WTC11 (cell line): ENCODE measurements at regions not wholly inside any gene's neighbourhood (a gene's known extent, or its start where the extent isn't known, plus 50 kb on each side); places are given as distances from the start of the nearest gene placed in this dataset.

Experiments used
- ATAC-seq: fragments of 200-7000 bp; cut with Tn5 transposase; 2 replicates; pipeline ENCODE4 v1.10.0; 2021; ENCODE audit warnings: mild to moderate bottlenecking, moderate library complexity
- CTCF ChIA-PET: fragments of 300-600 bp; sonication (Branson Sonifier 250); formaldehyde crosslinking; loops from one replicate; lab custom pipeline; 2021; ENCODE audit warnings: antibody characterized with exemption; lab: Charles Lee
- POLR2A ChIA-PET: fragments of 350-600 bp; sonication (Branson Sonifier 250); formaldehyde crosslinking; loops from one replicate; lab custom pipeline; 2021; ENCODE audit warnings: antibody characterized with exemption; lab: Charles Lee
- DNase-seq: peaks from one replicate; pipeline ENCODE4 v3.0.0; 2021; ENCODE audit warnings: low spot score
- H3K27ac Mint-ChIP-seq: 2 replicates; pipeline ENCODE4 v1.8.0; 2021; ENCODE audit warnings: mixed read lengths
- H3K27me3 Mint-ChIP-seq: 2 replicates; pipeline ENCODE4 v1.8.0; 2021; ENCODE audit warnings: low read depth, mild to moderate bottlenecking, moderate library complexity, mixed read lengths
- H3K36me3 Mint-ChIP-seq: 2 replicates; pipeline ENCODE4 v1.8.0; 2021; ENCODE audit warnings: mixed read lengths
- H3K4me1 Mint-ChIP-seq: 2 replicates; pipeline ENCODE4 v1.8.0; 2022; ENCODE audit warnings: mixed read lengths
- H3K4me3 Mint-ChIP-seq: 2 replicates; pipeline ENCODE4 v1.8.0; 2021; ENCODE audit warnings: mild to moderate bottlenecking, moderate library complexity, mixed read lengths
- H3K9me3 Mint-ChIP-seq: 2 replicates; pipeline ENCODE4 v1.8.0; 2021; ENCODE audit warnings: mixed read lengths
- CREM ChIP-seq: sonication (generic); formaldehyde crosslinking; IDR thresholded peaks from 2 replicates; pipeline ENCODE4 v1.8.1; 2022; ENCODE audit warnings: mild to moderate bottlenecking, missing genetic modification reagents, moderate library complexity
- ESRRA ChIP-seq: sonication (generic); formaldehyde crosslinking; IDR thresholded peaks from 2 replicates; pipeline ENCODE4 v1.8.1; 2022; ENCODE audit warnings: mild to moderate bottlenecking, missing genetic modification reagents, borderline replicate concordance
- FOXP1 ChIP-seq: sonication (generic); formaldehyde crosslinking; IDR thresholded peaks from 2 replicates; pipeline ENCODE4 v1.8.0; 2022; ENCODE audit warnings: missing genetic modification reagents, mild to moderate bottlenecking, moderate library complexity, borderline replicate concordance
- HMGXB4 ChIP-seq: sonication (generic); formaldehyde crosslinking; IDR thresholded peaks from 2 replicates; pipeline ENCODE4 v1.8.1; 2023; ENCODE audit warnings: mild to moderate bottlenecking, moderate library complexity, missing genetic modification reagents
- IRF1 ChIP-seq: sonication (generic); formaldehyde crosslinking; IDR thresholded peaks from 2 replicates; pipeline ENCODE4 v1.8.0; 2023; ENCODE audit warnings: missing genetic modification reagents
- KAT7 ChIP-seq: sonication (generic); formaldehyde crosslinking; IDR thresholded peaks from 2 replicates; pipeline ENCODE4 v1.8.1; 2023; ENCODE audit warnings: missing genetic modification reagents, mild to moderate bottlenecking, borderline replicate concordance
- MYBL2 ChIP-seq: sonication (generic); formaldehyde crosslinking; IDR thresholded peaks from 2 replicates; pipeline ENCODE4 v1.8.1; 2023; ENCODE audit warnings: mild to moderate bottlenecking, moderate library complexity, missing genetic modification reagents
- NFATC4 ChIP-seq: fragments of 250-450 bp; sonication (Bioruptor Pico); IDR thresholded peaks from 2 replicates; pipeline ENCODE4 v1.9.0; 2021; ENCODE audit warnings: mild to moderate bottlenecking
- OVOL2 ChIP-seq: fragments of 250-450 bp; sonication (Bioruptor Pico); IDR thresholded peaks from 2 replicates; pipeline ENCODE4 v1.9.0; 2021; ENCODE audit warnings: mild to moderate bottlenecking, borderline replicate concordance
- SMAD3 ChIP-seq: sonication (generic); formaldehyde crosslinking; IDR thresholded peaks from 2 replicates; pipeline ENCODE4 v1.8.0; 2022; ENCODE audit warnings: missing genetic modification reagents, mild to moderate bottlenecking, borderline replicate concordance
- SMAD4 ChIP-seq: sonication (generic); formaldehyde crosslinking; IDR thresholded peaks from 2 replicates; pipeline ENCODE4 v1.8.0; 2022; ENCODE audit warnings: mild to moderate bottlenecking, missing genetic modification reagents
- USF1 ChIP-seq: sonication (generic); formaldehyde crosslinking; IDR thresholded peaks from 2 replicates; pipeline ENCODE4 v1.8.0; 2022; ENCODE audit warnings: mild to moderate bottlenecking, missing genetic modification reagents
- ZBTB21 ChIP-seq: sonication (generic); formaldehyde crosslinking; IDR thresholded peaks from 2 replicates; pipeline ENCODE4 v1.8.1; 2023; ENCODE audit warnings: mild to moderate bottlenecking, missing genetic modification reagents, borderline replicate concordance
- ZBTB43 ChIP-seq: sonication (generic); formaldehyde crosslinking; IDR thresholded peaks from 2 replicates; pipeline ENCODE4 v1.8.1; 2023; ENCODE audit warnings: mild to moderate bottlenecking, missing genetic modification reagents
- ZNF121 ChIP-seq: sonication (generic); formaldehyde crosslinking; IDR thresholded peaks from 2 replicates; pipeline ENCODE4 v1.8.0; 2023; ENCODE audit warnings: missing genetic modification reagents
- ZNF138 ChIP-seq: sonication (generic); formaldehyde crosslinking; conservative IDR thresholded peaks from 2 replicates; pipeline ENCODE4 v1.8.1; 2022; ENCODE audit warnings: mild to moderate bottlenecking, moderate library complexity, missing genetic modification reagents
- ZNF317 ChIP-seq: sonication (generic); formaldehyde crosslinking; IDR thresholded peaks from 2 replicates; pipeline ENCODE4 v1.8.1; 2023; ENCODE audit warnings: low read depth, mild to moderate bottlenecking, moderate library complexity, missing genetic modification reagents, borderline replicate concordance
- ZNF671 ChIP-seq: fragments of 250-450 bp; sonication (Bioruptor Pico); IDR thresholded peaks from 2 replicates; pipeline ENCODE4 v1.8.0; 2021; ENCODE audit warnings: mild to moderate bottlenecking
- TF ChIP-seq, protein P1 (sequence below): sonication (generic); formaldehyde crosslinking; IDR thresholded peaks from 2 replicates; pipeline ENCODE4 v1.8.1; 2022; ENCODE audit warnings: missing genetic modification reagents, borderline replicate concordance
- TF ChIP-seq, protein P2 (sequence below): sonication (generic); formaldehyde crosslinking; IDR thresholded peaks from 2 replicates; pipeline ENCODE4 v1.8.1; 2022; ENCODE audit warnings: mild to moderate bottlenecking, moderate library complexity, missing genetic modification reagents
- TF ChIP-seq, protein P3 (sequence below): sonication (generic); formaldehyde crosslinking; IDR thresholded peaks from 2 replicates; pipeline ENCODE4 v1.8.0; 2022; ENCODE audit warnings: mild to moderate bottlenecking, missing genetic modification reagents
- TF ChIP-seq, protein P4 (sequence below): sonication (generic); formaldehyde crosslinking; IDR thresholded peaks from 2 replicates; pipeline ENCODE4 v1.8.1; 2022; ENCODE audit warnings: low read depth, mild to moderate bottlenecking, moderate library complexity, missing genetic modification reagents, borderline replicate concordance
- TF ChIP-seq, protein P5 (sequence below): sonication (generic); formaldehyde crosslinking; IDR thresholded peaks from 2 replicates; pipeline ENCODE4 v1.8.1; 2023; ENCODE audit warnings: mild to moderate bottlenecking, missing genetic modification reagents, moderate library complexity
- TF ChIP-seq, protein P6 (sequence below): sonication (generic); formaldehyde crosslinking; IDR thresholded peaks from 2 replicates; pipeline ENCODE4 v1.8.1; 2023; ENCODE audit warnings: mild to moderate bottlenecking, missing genetic modification reagents, moderate library complexity

DNA sequence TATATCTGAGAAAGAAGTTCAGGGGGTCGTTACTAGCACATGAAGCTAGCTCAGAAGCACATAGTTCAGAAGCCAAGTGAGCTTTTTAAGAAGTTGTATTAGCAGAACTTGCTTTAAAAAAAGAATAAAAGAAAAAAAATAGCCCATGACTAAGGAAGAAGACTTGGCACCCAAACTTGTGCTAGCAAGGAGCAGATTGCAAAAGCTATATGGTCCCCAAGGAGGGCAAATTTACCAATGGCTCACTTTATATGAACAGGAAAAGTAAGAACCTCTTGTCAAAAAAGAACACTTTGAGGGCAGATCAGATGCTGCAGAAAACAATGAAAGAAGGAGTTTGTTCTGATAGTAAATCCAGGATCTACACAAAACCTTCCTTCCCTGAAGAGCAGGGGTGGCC, 486.5 kb upstream of the ACVR2A start:
- POLR2A ChIA-PET: no interaction called here
- TF ChIP-seq, protein P1, sequence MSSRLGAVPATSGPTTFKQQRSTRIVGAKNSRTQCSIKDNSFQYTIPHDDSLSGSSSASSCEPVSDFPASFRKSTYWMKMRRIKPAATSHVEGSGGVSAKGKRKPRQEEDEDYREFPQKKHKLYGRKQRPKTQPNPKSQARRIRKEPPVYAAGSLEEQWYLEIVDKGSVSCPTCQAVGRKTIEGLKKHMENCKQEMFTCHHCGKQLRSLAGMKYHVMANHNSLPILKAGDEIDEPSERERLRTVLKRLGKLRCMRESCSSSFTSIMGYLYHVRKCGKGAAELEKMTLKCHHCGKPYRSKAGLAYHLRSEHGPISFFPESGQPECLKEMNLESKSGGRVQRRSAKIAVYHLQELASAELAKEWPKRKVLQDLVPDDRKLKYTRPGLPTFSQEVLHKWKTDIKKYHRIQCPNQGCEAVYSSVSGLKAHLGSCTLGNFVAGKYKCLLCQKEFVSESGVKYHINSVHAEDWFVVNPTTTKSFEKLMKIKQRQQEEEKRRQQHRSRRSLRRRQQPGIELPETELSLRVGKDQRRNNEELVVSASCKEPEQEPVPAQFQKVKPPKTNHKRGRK: no peak
- no peak for TF ChIP-seq FOXP1 (CRISPR knock-in tag)
- TF ChIP-seq, protein P2, sequence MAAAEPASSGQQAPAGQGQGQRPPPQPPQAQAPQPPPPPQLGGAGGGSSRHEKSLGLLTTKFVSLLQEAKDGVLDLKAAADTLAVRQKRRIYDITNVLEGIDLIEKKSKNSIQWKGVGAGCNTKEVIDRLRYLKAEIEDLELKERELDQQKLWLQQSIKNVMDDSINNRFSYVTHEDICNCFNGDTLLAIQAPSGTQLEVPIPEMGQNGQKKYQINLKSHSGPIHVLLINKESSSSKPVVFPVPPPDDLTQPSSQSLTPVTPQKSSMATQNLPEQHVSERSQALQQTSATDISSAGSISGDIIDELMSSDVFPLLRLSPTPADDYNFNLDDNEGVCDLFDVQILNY (CRISPR knock-in tag): no peak
- no peak for TF ChIP-seq USF1 (CRISPR knock-in tag)
- TF ChIP-seq, protein P3, sequence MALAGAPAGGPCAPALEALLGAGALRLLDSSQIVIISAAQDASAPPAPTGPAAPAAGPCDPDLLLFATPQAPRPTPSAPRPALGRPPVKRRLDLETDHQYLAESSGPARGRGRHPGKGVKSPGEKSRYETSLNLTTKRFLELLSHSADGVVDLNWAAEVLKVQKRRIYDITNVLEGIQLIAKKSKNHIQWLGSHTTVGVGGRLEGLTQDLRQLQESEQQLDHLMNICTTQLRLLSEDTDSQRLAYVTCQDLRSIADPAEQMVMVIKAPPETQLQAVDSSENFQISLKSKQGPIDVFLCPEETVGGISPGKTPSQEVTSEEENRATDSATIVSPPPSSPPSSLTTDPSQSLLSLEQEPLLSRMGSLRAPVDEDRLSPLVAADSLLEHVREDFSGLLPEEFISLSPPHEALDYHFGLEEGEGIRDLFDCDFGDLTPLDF (CRISPR knock-in tag): no peak
- TF ChIP-seq ZNF671 (CRISPR knock-in tag): no peak
- TF ChIP-seq ZBTB21 (CRISPR knock-in tag): no peak
- no peak for TF ChIP-seq OVOL2
- TF ChIP-seq ESRRA (CRISPR knock-in tag): no peak
- TF ChIP-seq MYBL2 (CRISPR knock-in tag): no peak
- TF ChIP-seq CREM (CRISPR knock-in tag): no peak
- TF ChIP-seq ZNF138 (CRISPR knock-in tag): no peak
- no peak for TF ChIP-seq SMAD3 (CRISPR knock-in tag)
- TF ChIP-seq ZBTB43 (CRISPR knock-in tag): no peak
- no peak for TF ChIP-seq SMAD4 (CRISPR knock-in tag)
- no peak for TF ChIP-seq ZNF317 (CRISPR knock-in tag)
- TF ChIP-seq, all 79 proteins: peak for 0
- ATAC-seq (no peak), DNase-seq (no peak)
- no peak overlapping the region for H3K4me3 Mint-ChIP-seq
- no peaks in the 10 kb centered on the region for H3K4me1 Mint-ChIP-seq
- H3K9me3 Mint-ChIP-seq: no peaks in the 10 kb centered on the region
- CTCF ChIA-PET: no interaction called here
- no peaks in the 10 kb centered on the region for H3K27me3 Mint-ChIP-seq
- H3K27ac Mint-ChIP-seq: no peak overlapping the region
- H3K36me3 Mint-ChIP-seq: no peaks in the 10 kb centered on the region

GRCh38 chr2:147356157-147356556, 488.7 kb upstream of the ACVR2A start:
- POLR2A ChIA-PET: no interaction called here
- H3K4me3 Mint-ChIP-seq: no peak overlapping the region
- TF ChIP-seq, protein P4, sequence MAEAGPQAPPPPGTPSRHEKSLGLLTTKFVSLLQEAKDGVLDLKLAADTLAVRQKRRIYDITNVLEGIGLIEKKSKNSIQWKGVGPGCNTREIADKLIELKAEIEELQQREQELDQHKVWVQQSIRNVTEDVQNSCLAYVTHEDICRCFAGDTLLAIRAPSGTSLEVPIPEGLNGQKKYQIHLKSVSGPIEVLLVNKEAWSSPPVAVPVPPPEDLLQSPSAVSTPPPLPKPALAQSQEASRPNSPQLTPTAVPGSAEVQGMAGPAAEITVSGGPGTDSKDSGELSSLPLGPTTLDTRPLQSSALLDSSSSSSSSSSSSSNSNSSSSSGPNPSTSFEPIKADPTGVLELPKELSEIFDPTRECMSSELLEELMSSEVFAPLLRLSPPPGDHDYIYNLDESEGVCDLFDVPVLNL (CRISPR knock-in tag): no peak
- TF ChIP-seq IRF1 (CRISPR knock-in tag): no peak
- TF ChIP-seq HMGXB4 (CRISPR knock-in tag): no peak
- no peak for TF ChIP-seq KAT7 (CRISPR knock-in tag)
- TF ChIP-seq, protein P5, sequence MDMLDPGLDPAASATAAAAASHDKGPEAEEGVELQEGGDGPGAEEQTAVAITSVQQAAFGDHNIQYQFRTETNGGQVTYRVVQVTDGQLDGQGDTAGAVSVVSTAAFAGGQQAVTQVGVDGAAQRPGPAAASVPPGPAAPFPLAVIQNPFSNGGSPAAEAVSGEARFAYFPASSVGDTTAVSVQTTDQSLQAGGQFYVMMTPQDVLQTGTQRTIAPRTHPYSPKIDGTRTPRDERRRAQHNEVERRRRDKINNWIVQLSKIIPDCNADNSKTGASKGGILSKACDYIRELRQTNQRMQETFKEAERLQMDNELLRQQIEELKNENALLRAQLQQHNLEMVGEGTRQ (CRISPR knock-in tag): no peak
- TF ChIP-seq, protein P6, sequence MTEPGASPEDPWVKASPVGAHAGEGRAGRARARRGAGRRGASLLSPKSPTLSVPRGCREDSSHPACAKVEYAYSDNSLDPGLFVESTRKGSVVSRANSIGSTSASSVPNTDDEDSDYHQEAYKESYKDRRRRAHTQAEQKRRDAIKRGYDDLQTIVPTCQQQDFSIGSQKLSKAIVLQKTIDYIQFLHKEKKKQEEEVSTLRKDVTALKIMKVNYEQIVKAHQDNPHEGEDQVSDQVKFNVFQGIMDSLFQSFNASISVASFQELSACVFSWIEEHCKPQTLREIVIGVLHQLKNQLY: no peak
- no peak for TF ChIP-seq USF1 (CRISPR knock-in tag)
- TF ChIP-seq NFATC4: no peak
- TF ChIP-seq ZNF121: no peak

More at GRCh38 chr2:147356157-147356556, 488.7 kb upstream of the ACVR2A start:
- Mint-ChIP-seq H3K27me3 (no peaks in the 10 kb centered on the region), H3K4me1 (no peaks in the 10 kb centered on the region), H3K36me3 (no peaks in the 10 kb centered on the region), H3K27ac (no peak overlapping the region), H3K9me3 (no peaks in the 10 kb centered on the region)
- DNase-seq (no peak), ATAC-seq (no peak)
- CTCF ChIA-PET: no interaction called here
